ENCODE measurements at regions not wholly inside any gene's neighbourhood (a gene's known extent, or its start where the extent isn't known, plus 50 kb on each side); places are given as distances from the start of the nearest gene placed in this dataset.

GRCh38 chr9:106670418-106670817, 192.5 kb upstream of the ZNF462 start:
- TF ChIP-seq POLR2A (IDR thresholded peaks at IDR 0.05), result no peak
- TF ChIP-seq CTCF (IDR thresholded peaks at IDR 0.05), result peak in 1 of 4 experiments; percentile 30
- TF ChIP-seq POLR2AphosphoS5 (IDR thresholded peaks at IDR 0.05), result peak; percentile 90
